GDM1 (cell line): ENCODE measurements at regions not wholly inside any gene's neighbourhood (a gene's known extent, or its start where the extent isn't known, plus 50 kb on each side); places are given as distances from the start of the nearest gene placed in this dataset.

Source experiments
- DNase-seq: peaks from one replicate; lab custom pipeline; 2025; lab: John Stamatoyannopoulos, UW

GRCh38 chr20:62562831-62563230 is 79.5 kb upstream of the SLCO4A1 start:
- DNase-seq: no peak

GRCh38 chr20:62563561-62563960 is 78.7 kb upstream of the SLCO4A1 start:
- no peak for DNase-seq

GRCh38 chr20:62564456-62565245 is 77.7 kb upstream of the SLCO4A1 start:
- DNase-seq: no peak

DNA sequence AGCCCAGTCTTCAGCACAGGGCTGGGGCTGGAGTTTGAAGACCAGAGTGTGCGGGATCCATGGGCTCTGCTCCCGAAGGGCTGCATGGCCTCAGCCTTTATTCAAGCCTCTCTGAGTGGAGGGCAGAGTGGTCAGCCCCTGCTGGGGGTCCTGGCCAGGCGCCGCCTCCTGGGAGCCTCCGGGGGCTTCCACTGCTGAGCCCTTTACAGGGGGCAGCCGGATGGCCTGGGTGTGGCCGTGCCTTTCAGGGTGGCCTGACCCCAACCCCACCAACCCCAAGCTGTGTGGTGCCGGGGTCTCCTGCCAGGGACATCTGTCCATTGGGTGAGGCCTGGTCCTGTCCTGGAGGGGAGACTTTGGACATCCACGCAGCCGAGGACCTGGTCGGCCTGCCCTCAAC is 76.0 kb upstream of the SLCO4A1 start:
- DNase-seq: no peak

GRCh38 chr20:62566771-62567170 is 75.5 kb upstream of the SLCO4A1 start:
- DNase-seq: no peak

- no peak for DNase-seq
These were observed 74.9 kb upstream of the SLCO4A1 start for GRCh38 chr20:62567246-62568044.

GRCh38 chr20:62568045-62568389 is 74.3 kb upstream of the SLCO4A1 start:
- DNase-seq: no peak

GRCh38 chr20:62569615-62570014 is 72.7 kb upstream of the SLCO4A1 start:
- no peak for DNase-seq

DNA sequence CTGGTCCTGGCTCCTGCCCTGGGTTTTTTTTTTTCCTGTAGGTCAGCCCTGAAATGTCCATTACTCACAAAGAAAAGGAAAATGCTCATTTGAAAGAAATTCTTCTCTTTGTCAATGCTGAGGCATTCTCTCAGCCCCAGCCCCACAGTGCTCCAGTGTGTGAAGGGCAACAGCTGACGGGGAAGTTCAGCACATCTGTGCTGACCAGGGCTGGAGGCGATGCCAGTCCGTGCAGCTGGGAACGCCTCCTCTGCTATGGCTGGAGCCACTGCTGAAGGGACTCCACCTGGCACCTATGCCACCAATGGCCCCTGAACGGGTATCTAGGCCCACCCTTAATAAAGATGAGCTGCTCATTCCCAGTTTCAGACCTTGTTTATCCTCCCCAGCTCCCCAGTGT is 71.9 kb upstream of the SLCO4A1 start:
- DNase-seq: no peak

DNA sequence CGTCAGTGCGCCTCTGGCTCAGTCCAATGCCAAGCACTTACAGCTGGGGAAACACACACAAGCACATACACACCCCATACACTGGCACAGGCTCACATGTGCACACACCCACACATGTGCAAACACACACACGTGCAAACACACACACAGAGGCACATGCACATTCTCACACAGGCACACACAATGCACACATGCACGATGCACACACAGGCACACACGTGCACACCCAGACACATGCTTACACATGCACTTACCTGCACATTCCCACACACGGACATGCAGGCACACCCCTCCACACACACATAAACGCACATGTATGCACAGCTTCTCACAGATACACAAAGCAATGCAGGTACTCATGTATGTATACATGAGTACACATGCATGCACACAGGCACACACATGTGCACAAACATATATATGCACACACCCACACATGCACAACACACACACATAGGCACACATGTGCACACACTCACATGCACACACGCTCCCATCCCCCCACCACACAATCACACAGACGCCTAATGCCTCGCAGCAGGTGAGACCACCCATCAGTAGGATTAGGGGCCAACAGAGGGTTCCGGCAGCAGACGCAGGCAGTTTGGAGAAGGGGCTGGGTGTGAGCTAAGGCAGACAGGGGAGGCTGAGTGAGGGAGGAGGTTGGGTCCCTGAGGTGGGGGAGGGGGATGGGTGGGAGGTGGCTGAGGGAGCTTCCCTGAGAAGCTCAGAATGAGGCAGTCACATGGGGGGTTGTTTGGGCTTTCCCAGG is 71.2 kb upstream of the SLCO4A1 start:
- no peak for DNase-seq

DNA sequence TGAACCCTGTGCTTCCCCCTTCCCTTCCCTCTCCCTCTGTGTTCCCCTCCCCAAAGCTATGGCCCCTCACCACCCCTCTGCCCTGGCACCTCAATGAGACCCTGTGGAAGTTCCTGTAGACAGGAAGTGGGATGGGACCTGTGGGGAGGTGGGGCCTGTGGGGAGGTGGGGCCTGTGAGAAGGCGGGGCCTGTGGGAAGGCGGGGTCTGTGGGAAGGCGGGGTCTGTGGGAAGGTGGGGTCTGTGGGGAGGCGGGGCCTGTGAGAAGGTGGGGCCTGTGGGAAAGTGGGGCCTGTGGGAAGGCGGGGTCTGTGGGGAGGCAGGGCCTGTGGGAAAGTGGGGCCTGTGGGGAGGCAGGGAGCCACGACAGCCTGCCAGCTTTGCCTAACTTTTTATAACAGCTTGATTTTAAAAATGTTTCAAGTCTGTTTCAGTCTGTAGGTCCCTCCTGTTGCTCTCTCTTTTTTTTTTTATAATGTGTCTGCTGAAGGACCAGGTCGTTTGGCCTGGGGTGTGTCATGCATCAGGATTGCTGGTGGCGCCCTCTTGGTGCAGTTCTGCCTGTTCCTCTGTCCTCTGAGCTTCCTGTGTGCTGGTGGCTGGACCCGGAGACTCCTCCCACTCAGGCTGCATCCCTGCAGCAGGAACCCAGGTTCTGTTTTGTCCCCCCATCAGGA is 70.5 kb upstream of the SLCO4A1 start:
- DNase-seq: peak; percentile 28

GRCh38 chr20:62572980-62573379 is 69.3 kb upstream of the SLCO4A1 start:
- no peak for DNase-seq

DNA sequence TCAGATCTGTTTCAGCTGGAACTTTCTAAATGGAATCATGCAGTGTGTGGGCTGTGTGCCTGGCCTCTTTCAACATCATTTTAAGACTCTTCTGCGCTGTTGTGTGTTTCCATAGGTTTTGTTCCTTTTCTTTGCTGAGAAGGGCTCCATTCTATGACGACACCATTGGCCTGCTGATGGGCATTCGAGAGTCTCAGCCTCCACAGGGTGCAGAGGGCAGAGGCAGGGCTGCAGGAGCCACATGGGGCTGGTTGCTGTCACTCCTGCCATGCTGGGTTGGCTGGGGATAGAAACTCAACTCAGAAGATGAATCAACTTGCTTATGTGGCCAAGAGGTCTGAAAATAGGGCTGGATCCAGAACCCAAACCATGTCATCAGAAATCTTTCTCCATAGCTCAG is 68.5 kb upstream of the SLCO4A1 start:
- DNase-seq: no peak

DNA sequence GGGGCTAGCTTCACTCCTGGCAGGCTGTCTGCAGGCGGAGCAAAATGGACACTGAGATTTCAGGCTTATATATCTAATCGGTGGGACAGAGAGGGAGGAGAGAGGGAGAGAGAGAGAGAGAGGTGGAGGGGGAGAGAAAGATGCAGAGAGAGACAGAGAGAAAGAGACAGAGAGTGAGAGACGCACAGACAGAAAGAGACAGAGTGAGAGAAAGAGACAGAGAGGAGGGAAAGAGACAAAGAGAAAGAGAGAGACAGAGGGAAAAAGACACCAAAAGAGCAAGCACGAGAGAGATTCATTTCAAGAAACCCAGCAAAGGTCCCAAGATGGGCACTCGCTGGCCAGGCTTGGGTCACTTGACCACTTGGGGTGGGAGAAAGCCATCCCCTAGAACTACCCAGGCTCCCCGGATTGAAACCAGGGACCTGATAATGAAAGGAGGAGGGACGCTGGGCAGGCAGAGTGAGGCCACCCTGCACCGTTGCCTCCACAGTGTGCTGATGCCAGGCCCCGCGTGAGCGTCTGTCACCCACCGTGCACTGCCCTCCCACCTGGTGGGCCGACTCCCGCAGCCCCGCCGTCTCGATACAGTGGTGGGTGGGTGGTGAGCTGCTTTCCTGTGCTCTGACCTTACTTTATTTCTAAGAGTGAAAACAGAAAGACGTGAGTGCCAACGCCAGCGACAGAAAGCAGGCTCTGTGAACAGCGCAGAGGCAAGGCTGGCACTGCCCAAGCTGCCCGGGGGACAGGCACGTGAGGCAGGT is 67.9 kb upstream of the SLCO4A1 start:
- DNase-seq: no peak

GRCh38 chr20:62575976-62576722 is 66.2 kb upstream of the SLCO4A1 start:
- DNase-seq: no peak

GRCh38 chr20:62576815-62577489 is 65.4 kb upstream of the SLCO4A1 start:
- DNase-seq: no peak

- DNase-seq: no peak
These were observed 64.8 kb upstream of the SLCO4A1 start for GRCh38 chr20:62577490-62577836.

GRCh38 chr20:62578294-62578897 is 63.9 kb upstream of the SLCO4A1 start:
- no peak for DNase-seq

DNA sequence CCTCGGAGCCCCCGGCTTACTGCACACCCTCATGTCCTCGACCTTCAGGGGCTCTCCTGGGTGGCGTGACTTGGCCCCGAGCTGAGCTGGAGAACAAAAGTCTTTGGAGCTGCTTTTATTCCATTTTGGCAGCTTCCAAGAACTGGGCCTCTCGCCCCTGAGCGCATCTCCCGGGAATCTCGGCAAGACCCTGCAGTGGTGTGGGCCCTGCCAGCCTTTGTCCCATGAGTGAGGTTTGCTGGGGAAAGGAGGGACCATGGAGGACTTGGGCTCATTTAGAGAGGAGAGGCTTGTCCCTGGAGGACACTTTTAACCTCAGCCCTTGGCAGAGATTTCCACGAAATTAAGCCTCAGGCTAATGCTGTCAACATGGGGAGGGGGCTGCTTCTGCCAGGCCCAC is 62.3 kb upstream of the SLCO4A1 start:
- DNase-seq: no peak

GRCh38 chr20:62580733-62581132 is 61.6 kb upstream of the SLCO4A1 start:
- no peak for DNase-seq
